ENCODE measurements at regions not wholly inside any gene's neighbourhood (a gene's known extent, or its start where the extent isn't known, plus 50 kb on each side); places are given as distances from the start of the nearest gene placed in this dataset.

DNA sequence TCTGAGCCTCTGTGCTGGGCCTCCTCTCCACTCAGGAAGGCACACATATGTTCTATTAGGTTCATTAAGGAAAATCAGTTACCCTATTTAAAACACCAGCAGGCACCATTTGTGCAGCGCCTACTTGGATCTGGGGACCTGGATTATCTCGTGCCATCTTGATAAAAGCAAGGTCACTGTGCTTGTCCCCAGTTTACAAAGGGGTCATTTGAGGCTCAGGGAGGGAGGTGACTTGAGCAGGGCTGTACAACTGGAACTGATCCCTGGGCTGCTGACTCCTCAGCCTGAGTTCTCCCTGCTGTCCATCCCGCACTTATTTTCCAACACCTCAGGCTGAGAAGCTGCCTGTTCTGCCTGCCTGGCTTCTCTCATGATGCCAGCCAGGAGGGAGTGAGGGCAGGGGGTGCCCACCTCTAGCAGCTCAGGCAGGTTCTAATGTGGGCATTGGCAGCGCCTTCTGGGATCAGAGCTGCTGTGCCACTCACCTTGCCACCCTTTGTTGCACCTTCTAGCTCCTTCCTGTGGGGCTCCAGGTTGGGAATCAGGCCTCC is 120.3 kb downstream of the GLI2 start:
- no peak for TF ChIP-seq EP300 (IDR thresholded peaks at IDR 0.05; ENCODE audit: low read depth)
- TF ChIP-seq, protein P1, sequence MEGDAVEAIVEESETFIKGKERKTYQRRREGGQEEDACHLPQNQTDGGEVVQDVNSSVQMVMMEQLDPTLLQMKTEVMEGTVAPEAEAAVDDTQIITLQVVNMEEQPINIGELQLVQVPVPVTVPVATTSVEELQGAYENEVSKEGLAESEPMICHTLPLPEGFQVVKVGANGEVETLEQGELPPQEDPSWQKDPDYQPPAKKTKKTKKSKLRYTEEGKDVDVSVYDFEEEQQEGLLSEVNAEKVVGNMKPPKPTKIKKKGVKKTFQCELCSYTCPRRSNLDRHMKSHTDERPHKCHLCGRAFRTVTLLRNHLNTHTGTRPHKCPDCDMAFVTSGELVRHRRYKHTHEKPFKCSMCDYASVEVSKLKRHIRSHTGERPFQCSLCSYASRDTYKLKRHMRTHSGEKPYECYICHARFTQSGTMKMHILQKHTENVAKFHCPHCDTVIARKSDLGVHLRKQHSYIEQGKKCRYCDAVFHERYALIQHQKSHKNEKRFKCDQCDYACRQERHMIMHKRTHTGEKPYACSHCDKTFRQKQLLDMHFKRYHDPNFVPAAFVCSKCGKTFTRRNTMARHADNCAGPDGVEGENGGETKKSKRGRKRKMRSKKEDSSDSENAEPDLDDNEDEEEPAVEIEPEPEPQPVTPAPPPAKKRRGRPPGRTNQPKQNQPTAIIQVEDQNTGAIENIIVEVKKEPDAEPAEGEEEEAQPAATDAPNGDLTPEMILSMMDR (IDR thresholded peaks at IDR 0.05): no peak
